ENCODE measurements at regions not wholly inside any gene's neighbourhood (a gene's known extent, or its start where the extent isn't known, plus 50 kb on each side); places are given as distances from the start of the nearest gene placed in this dataset.

GRCh38 chr1:213329406-213330008 lies 278.5 kb downstream of the RPS6KC1 start:
- no peaks in the 10 kb centered on the region for H3K79me2 ChIP-seq (ENCODE audit: insufficient read depth, low read length)
- no peaks in the 10 kb centered on the region for H4K20me1 ChIP-seq (ENCODE audit: insufficient read depth, low read length)
- no peaks in the 10 kb centered on the region for H3K9me3 ChIP-seq (ENCODE audit: low read depth, low read length)
- no peaks in the 10 kb centered on the region for H3K36me3 ChIP-seq (ENCODE audit: insufficient read depth, low read length)
- H3K4me2 ChIP-seq (ENCODE audit: insufficient read depth, low read length): no peak overlapping the region
- no peaks in the 10 kb centered on the region for H3K27me3 ChIP-seq (ENCODE audit: insufficient read depth, low read length)
- H3K4me3 ChIP-seq (ENCODE audit: insufficient read depth, low read length): no peak overlapping the region
- no peak overlapping the region for H2AFZ ChIP-seq (ENCODE audit: low read length)
- no peak for TF ChIP-seq CTCF (IDR thresholded peaks at IDR 0.05; ENCODE audit: extremely low read depth, low read depth, low read length)
- no peak overlapping the region for H3K27ac ChIP-seq (ENCODE audit: low read depth, low read length)
- H3K4me1 ChIP-seq (ENCODE audit: insufficient read depth, low read length): peaks cover 15% of the 10 kb centered on the region
- no peak for DNase-seq (ENCODE audit: insufficient read length, low spot score, missing footprints)

- no peak overlapping the region for H3K4me3 ChIP-seq (ENCODE audit: insufficient read depth, low read length)
- no peak for DNase-seq (ENCODE audit: insufficient read length, low spot score, missing footprints)
- no peak overlapping the region for H3K4me2 ChIP-seq (ENCODE audit: insufficient read depth, low read length)
- H4K20me1 ChIP-seq (ENCODE audit: insufficient read depth, low read length): no peaks in the 10 kb centered on the region
- H3K27ac ChIP-seq (ENCODE audit: low read depth, low read length): no peak overlapping the region
- H3K9me3 ChIP-seq (ENCODE audit: low read depth, low read length): no peaks in the 10 kb centered on the region
- no peaks in the 10 kb centered on the region for H3K36me3 ChIP-seq (ENCODE audit: insufficient read depth, low read length)
- H2AFZ ChIP-seq (ENCODE audit: low read length): no peak overlapping the region
- no peak for TF ChIP-seq CTCF (IDR thresholded peaks at IDR 0.05; ENCODE audit: extremely low read depth, low read depth, low read length)
- H3K4me1 ChIP-seq (ENCODE audit: insufficient read depth, low read length): peaks cover 15% of the 10 kb centered on the region
- no peaks in the 10 kb centered on the region for H3K27me3 ChIP-seq (ENCODE audit: insufficient read depth, low read length)
- H3K79me2 ChIP-seq (ENCODE audit: insufficient read depth, low read length): no peaks in the 10 kb centered on the region
Measured at GRCh38 chr1:213330281-213330680, 279.2 kb downstream of the RPS6KC1 start.

- Histone ChIP-seq H3K4me1 (ENCODE audit: insufficient read depth, low read length) (peaks cover 9% of the 10 kb centered on the region), H3K36me3 (ENCODE audit: insufficient read depth, low read length) (no peaks in the 10 kb centered on the region), H4K20me1 (ENCODE audit: insufficient read depth, low read length) (no peaks in the 10 kb centered on the region), H3K27me3 (ENCODE audit: insufficient read depth, low read length) (no peaks in the 10 kb centered on the region), H3K79me2 (ENCODE audit: insufficient read depth, low read length) (no peaks in the 10 kb centered on the region), H2AFZ (ENCODE audit: low read length) (no peak overlapping the region), H3K4me3 (ENCODE audit: insufficient read depth, low read length) (no peak overlapping the region), H3K9me3 (ENCODE audit: low read depth, low read length) (no peaks in the 10 kb centered on the region), H3K27ac (ENCODE audit: low read depth, low read length) (no peak overlapping the region), H3K4me2 (ENCODE audit: insufficient read depth, low read length) (no peak overlapping the region)
- no peak for DNase-seq (ENCODE audit: insufficient read length, low spot score, missing footprints)
- no peak for TF ChIP-seq CTCF (IDR thresholded peaks at IDR 0.05; ENCODE audit: extremely low read depth, low read depth, low read length)
Measured at GRCh38 chr1:213331631-213332175, 280.7 kb downstream of the RPS6KC1 start.

- DNase-seq (ENCODE audit: insufficient read length, low spot score, missing footprints): no peak
- Histone ChIP-seq H3K79me2 (ENCODE audit: insufficient read depth, low read length) (no peaks in the 10 kb centered on the region), H3K9me3 (ENCODE audit: low read depth, low read length) (no peaks in the 10 kb centered on the region), H3K27ac (ENCODE audit: low read depth, low read length) (no peak overlapping the region), H3K4me3 (ENCODE audit: insufficient read depth, low read length) (no peak overlapping the region), H4K20me1 (ENCODE audit: insufficient read depth, low read length) (no peaks in the 10 kb centered on the region), H3K4me2 (ENCODE audit: insufficient read depth, low read length) (no peak overlapping the region), H2AFZ (ENCODE audit: low read length) (no peak overlapping the region), H3K27me3 (ENCODE audit: insufficient read depth, low read length) (no peaks in the 10 kb centered on the region), H3K36me3 (ENCODE audit: insufficient read depth, low read length) (no peaks in the 10 kb centered on the region), H3K4me1 (ENCODE audit: insufficient read depth, low read length) (peaks cover 3% of the 10 kb centered on the region)
- no peak for TF ChIP-seq CTCF (IDR thresholded peaks at IDR 0.05; ENCODE audit: extremely low read depth, low read depth, low read length)
Measured at GRCh38 chr1:213332491-213332890, 281.4 kb downstream of the RPS6KC1 start.
